WTC11 (cell line): ENCODE measurements at regions not wholly inside any gene's neighbourhood (a gene's known extent, or its start where the extent isn't known, plus 50 kb on each side); places are given as distances from the start of the nearest gene placed in this dataset.

Source experiments
- ATAC-seq: fragments of 200-7000 bp; cut with Tn5 transposase; 2 replicates; pipeline ENCODE4 v1.10.0; 2021; ENCODE audit warnings: mild to moderate bottlenecking, moderate library complexity
- CTCF ChIA-PET: fragments of 300-600 bp; sonication (Branson Sonifier 250); formaldehyde crosslinking; loops from one replicate; lab custom pipeline; 2021; ENCODE audit warnings: antibody characterized with exemption; lab: Charles Lee
- POLR2A ChIA-PET: fragments of 350-600 bp; sonication (Branson Sonifier 250); formaldehyde crosslinking; loops from one replicate; lab custom pipeline; 2021; ENCODE audit warnings: antibody characterized with exemption; lab: Charles Lee
- DNase-seq: peaks from one replicate; pipeline ENCODE4 v3.0.0; 2021; ENCODE audit warnings: low spot score
- H3K27ac Mint-ChIP-seq: 2 replicates; pipeline ENCODE4 v1.8.0; 2021; ENCODE audit warnings: mixed read lengths
- H3K27me3 Mint-ChIP-seq: 2 replicates; pipeline ENCODE4 v1.8.0; 2021; ENCODE audit warnings: low read depth, mild to moderate bottlenecking, moderate library complexity, mixed read lengths
- H3K36me3 Mint-ChIP-seq: 2 replicates; pipeline ENCODE4 v1.8.0; 2021; ENCODE audit warnings: mixed read lengths
- H3K4me1 Mint-ChIP-seq: 2 replicates; pipeline ENCODE4 v1.8.0; 2022; ENCODE audit warnings: mixed read lengths
- H3K4me3 Mint-ChIP-seq: 2 replicates; pipeline ENCODE4 v1.8.0; 2021; ENCODE audit warnings: mild to moderate bottlenecking, moderate library complexity, mixed read lengths
- H3K9me3 Mint-ChIP-seq: 2 replicates; pipeline ENCODE4 v1.8.0; 2021; ENCODE audit warnings: mixed read lengths
- CREB1 ChIP-seq: sonication (generic); formaldehyde crosslinking; IDR thresholded peaks from 2 replicates; pipeline ENCODE4 v1.8.0; 2023; ENCODE audit warnings: mild to moderate bottlenecking, missing genetic modification reagents
- ETV6 ChIP-seq: sonication (generic); formaldehyde crosslinking; IDR thresholded peaks from 2 replicates; pipeline ENCODE4 v1.8.1; 2022; ENCODE audit warnings: mild to moderate bottlenecking, missing genetic modification reagents
- FOXP1 ChIP-seq: sonication (generic); formaldehyde crosslinking; IDR thresholded peaks from 2 replicates; pipeline ENCODE4 v1.8.0; 2022; ENCODE audit warnings: missing genetic modification reagents, mild to moderate bottlenecking, moderate library complexity, borderline replicate concordance
- GABPB1 ChIP-seq: sonication (generic); formaldehyde crosslinking; IDR thresholded peaks from 2 replicates; pipeline ENCODE4 v1.8.1; 2023; ENCODE audit warnings: mild to moderate bottlenecking, missing genetic modification reagents
- GTF2I ChIP-seq: fragments of 250-450 bp; sonication (Bioruptor Pico); conservative IDR thresholded peaks from 2 replicates; pipeline ENCODE4 v1.4.0; 2021; ENCODE audit warnings: mild to moderate bottlenecking
- IRF2 ChIP-seq: sonication (generic); formaldehyde crosslinking; IDR thresholded peaks from 2 replicates; pipeline ENCODE4 v1.8.0; 2022; ENCODE audit warnings: low read depth, missing genetic modification reagents, borderline replicate concordance
- NFATC4 ChIP-seq: fragments of 250-450 bp; sonication (Bioruptor Pico); IDR thresholded peaks from 2 replicates; pipeline ENCODE4 v1.9.0; 2021; ENCODE audit warnings: mild to moderate bottlenecking
- NFYB ChIP-seq: sonication (generic); formaldehyde crosslinking; conservative IDR thresholded peaks from 2 replicates; pipeline ENCODE4 v1.8.0; 2022; ENCODE audit warnings: low read depth, missing genetic modification reagents
- NR2C2 ChIP-seq: sonication (generic); formaldehyde crosslinking; IDR thresholded peaks from 2 replicates; pipeline ENCODE4 v1.8.0; 2022; ENCODE audit warnings: mild to moderate bottlenecking, missing genetic modification reagents
- PRRX2 ChIP-seq: fragments of 250-450 bp; sonication (Bioruptor Pico); IDR thresholded peaks from 2 replicates; pipeline ENCODE4 v1.8.0; 2021; ENCODE audit warnings: mild to moderate bottlenecking
- RORB ChIP-seq: fragments of 250-450 bp; sonication (Bioruptor Pico); IDR thresholded peaks from 2 replicates; pipeline ENCODE4 v1.9.0; 2021; ENCODE audit warnings: mild to moderate bottlenecking
- SMAD3 ChIP-seq: sonication (generic); formaldehyde crosslinking; IDR thresholded peaks from 2 replicates; pipeline ENCODE4 v1.8.0; 2022; ENCODE audit warnings: missing genetic modification reagents, mild to moderate bottlenecking, borderline replicate concordance
- SMAD4 ChIP-seq: sonication (generic); formaldehyde crosslinking; IDR thresholded peaks from 2 replicates; pipeline ENCODE4 v1.8.0; 2022; ENCODE audit warnings: mild to moderate bottlenecking, missing genetic modification reagents
- SOX15 ChIP-seq: fragments of 250-450 bp; sonication (Bioruptor Pico); IDR thresholded peaks from 2 replicates; pipeline ENCODE4 v1.9.0; 2021; ENCODE audit warnings: mild to moderate bottlenecking
- TEAD4 ChIP-seq: sonication (generic); formaldehyde crosslinking; IDR thresholded peaks from 2 replicates; pipeline ENCODE4 v1.8.0; 2022; ENCODE audit warnings: mild to moderate bottlenecking, missing genetic modification reagents
- TP53 ChIP-seq: sonication (generic); formaldehyde crosslinking; IDR thresholded peaks from 2 replicates; pipeline ENCODE4 v1.8.1; 2023; ENCODE audit warnings: mild to moderate bottlenecking, missing genetic modification reagents
- ZNF219 ChIP-seq: sonication (generic); formaldehyde crosslinking; IDR thresholded peaks from 2 replicates; pipeline ENCODE4 v1.8.0; 2023; ENCODE audit warnings: missing genetic modification reagents, mild to moderate bottlenecking, borderline replicate concordance
- ZNF232 ChIP-seq: sonication (generic); formaldehyde crosslinking; IDR thresholded peaks from 2 replicates; pipeline ENCODE4 v1.8.0; 2022; ENCODE audit warnings: mild to moderate bottlenecking, missing genetic modification reagents
- ZNF416 ChIP-seq: fragments of 250-450 bp; sonication (Bioruptor Pico); IDR thresholded peaks from 2 replicates; pipeline ENCODE4 v1.9.0; 2021; ENCODE audit warnings: mild to moderate bottlenecking, inconsistent platforms
- ZNF423 ChIP-seq: fragments of 250-450 bp; sonication (Bioruptor Pico); IDR thresholded peaks from 2 replicates; pipeline ENCODE4 v2.1.2; 2022; ENCODE audit warnings: mild to moderate bottlenecking, moderate library complexity
- TF ChIP-seq, protein P1 (sequence below): fragments of 250-450 bp; sonication (Bioruptor Pico); IDR thresholded peaks from 2 replicates; pipeline ENCODE4 v1.9.0; 2021; ENCODE audit warnings: mild to moderate bottlenecking, borderline replicate concordance
- TF ChIP-seq, protein P2 (sequence below): sonication (generic); formaldehyde crosslinking; IDR thresholded peaks from 2 replicates; pipeline ENCODE4 v1.8.0; 2022; ENCODE audit warnings: mild to moderate bottlenecking, missing genetic modification reagents
- TF ChIP-seq, protein P3 (sequence below): fragments of 250-450 bp; sonication (Bioruptor Pico); IDR thresholded peaks from 2 replicates; pipeline ENCODE4 v1.9.0; 2021; ENCODE audit warnings: mild to moderate bottlenecking
- TF ChIP-seq, protein P4 (sequence below): fragments of 250-450 bp; sonication (Bioruptor Pico); IDR thresholded peaks from 2 replicates; pipeline ENCODE4 v2.1.2; 2022; ENCODE audit warnings: mild to moderate bottlenecking, moderate library complexity
- TF ChIP-seq, protein P5 (sequence below): sonication (generic); formaldehyde crosslinking; conservative IDR thresholded peaks from 2 replicates; pipeline ENCODE4 v1.8.1; 2022; ENCODE audit warnings: mild to moderate bottlenecking, missing genetic modification reagents
- TF ChIP-seq, protein P6 (sequence below): sonication (generic); formaldehyde crosslinking; IDR thresholded peaks from 2 replicates; pipeline ENCODE4 v1.8.1; 2023; ENCODE audit warnings: mild to moderate bottlenecking, missing genetic modification reagents
- TF ChIP-seq, protein P7 (sequence below): sonication (generic); formaldehyde crosslinking; IDR thresholded peaks from 2 replicates; pipeline ENCODE4 v1.8.1; 2022; ENCODE audit warnings: low read depth, missing genetic modification reagents, borderline replicate concordance

DNA sequence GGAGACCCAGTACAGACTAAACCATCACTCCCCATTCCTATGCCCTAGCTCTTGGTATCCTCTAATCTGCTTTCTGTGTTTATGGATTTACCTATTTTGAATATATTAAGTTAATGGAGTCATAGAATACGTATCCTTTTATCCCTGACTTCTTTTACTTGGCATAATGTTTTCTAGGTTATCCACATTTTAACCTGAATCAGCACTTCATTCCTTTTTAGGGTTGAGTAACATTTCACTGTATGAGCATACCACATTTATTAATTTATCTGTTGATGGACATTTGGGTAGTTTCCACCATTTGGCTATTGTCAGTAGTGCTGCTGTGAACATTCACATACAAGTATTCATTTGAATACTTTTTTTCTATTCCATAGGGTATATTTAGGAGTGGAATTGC is 157.3 kb upstream of the CTNNA2 start (continued):
- TF ChIP-seq SMAD4 (CRISPR knock-in tag) (no peak), SMAD3 (CRISPR knock-in tag) (no peak), PRRX2 (CRISPR knock-in tag) (no peak), NFATC4 (CRISPR knock-in tag) (no peak), NR2C2 (CRISPR knock-in tag) (no peak)
- TF ChIP-seq, protein P1, sequence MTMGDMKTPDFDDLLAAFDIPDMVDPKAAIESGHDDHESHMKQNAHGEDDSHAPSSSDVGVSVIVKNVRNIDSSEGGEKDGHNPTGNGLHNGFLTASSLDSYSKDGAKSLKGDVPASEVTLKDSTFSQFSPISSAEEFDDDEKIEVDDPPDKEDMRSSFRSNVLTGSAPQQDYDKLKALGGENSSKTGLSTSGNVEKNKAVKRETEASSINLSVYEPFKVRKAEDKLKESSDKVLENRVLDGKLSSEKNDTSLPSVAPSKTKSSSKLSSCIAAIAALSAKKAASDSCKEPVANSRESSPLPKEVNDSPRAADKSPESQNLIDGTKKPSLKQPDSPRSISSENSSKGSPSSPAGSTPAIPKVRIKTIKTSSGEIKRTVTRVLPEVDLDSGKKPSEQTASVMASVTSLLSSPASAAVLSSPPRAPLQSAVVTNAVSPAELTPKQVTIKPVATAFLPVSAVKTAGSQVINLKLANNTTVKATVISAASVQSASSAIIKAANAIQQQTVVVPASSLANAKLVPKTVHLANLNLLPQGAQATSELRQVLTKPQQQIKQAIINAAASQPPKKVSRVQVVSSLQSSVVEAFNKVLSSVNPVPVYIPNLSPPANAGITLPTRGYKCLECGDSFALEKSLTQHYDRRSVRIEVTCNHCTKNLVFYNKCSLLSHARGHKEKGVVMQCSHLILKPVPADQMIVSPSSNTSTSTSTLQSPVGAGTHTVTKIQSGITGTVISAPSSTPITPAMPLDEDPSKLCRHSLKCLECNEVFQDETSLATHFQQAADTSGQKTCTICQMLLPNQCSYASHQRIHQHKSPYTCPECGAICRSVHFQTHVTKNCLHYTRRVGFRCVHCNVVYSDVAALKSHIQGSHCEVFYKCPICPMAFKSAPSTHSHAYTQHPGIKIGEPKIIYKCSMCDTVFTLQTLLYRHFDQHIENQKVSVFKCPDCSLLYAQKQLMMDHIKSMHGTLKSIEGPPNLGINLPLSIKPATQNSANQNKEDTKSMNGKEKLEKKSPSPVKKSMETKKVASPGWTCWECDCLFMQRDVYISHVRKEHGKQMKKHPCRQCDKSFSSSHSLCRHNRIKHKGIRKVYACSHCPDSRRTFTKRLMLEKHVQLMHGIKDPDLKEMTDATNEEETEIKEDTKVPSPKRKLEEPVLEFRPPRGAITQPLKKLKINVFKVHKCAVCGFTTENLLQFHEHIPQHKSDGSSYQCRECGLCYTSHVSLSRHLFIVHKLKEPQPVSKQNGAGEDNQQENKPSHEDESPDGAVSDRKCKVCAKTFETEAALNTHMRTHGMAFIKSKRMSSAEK, result no peak
- TF ChIP-seq, protein P2, sequence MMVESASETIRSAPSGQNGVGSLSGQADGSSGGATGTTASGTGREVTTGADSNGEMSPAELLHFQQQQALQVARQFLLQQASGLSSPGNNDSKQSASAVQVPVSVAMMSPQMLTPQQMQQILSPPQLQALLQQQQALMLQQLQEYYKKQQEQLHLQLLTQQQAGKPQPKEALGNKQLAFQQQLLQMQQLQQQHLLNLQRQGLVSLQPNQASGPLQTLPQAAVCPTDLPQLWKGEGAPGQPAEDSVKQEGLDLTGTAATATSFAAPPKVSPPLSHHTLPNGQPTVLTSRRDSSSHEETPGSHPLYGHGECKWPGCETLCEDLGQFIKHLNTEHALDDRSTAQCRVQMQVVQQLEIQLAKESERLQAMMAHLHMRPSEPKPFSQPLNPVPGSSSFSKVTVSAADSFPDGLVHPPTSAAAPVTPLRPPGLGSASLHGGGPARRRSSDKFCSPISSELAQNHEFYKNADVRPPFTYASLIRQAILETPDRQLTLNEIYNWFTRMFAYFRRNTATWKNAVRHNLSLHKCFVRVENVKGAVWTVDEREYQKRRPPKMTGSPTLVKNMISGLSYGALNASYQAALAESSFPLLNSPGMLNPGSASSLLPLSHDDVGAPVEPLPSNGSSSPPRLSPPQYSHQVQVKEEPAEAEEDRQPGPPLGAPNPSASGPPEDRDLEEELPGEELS (CRISPR knock-in tag), result no peak
- TF ChIP-seq, protein P3, sequence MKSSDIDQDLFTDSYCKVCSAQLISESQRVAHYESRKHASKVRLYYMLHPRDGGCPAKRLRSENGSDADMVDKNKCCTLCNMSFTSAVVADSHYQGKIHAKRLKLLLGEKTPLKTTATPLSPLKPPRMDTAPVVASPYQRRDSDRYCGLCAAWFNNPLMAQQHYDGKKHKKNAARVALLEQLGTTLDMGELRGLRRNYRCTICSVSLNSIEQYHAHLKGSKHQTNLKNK (CRISPR knock-in tag), result no peak

DNA sequence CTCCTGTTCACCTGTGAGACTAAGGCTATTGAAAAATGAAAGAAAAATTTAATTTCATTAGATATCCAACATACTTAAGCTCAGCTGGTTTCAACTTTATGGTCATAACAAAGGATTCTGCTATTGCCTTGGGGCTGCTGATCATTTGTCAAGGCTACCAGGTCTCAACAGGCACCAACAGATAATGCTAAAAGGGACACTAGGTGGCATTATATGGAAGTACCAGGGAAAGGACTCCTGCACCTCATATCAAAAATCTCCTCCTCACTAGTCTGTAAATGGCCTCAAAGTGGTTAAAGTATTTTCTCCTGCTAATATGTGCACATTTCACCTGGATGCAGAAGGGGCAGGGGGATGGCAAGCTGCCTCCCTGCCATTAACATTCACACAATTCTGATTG is 167.9 kb upstream of the REG3A start:
- ChIA-PET CTCF (no interaction called here), POLR2A (interaction anchor here (0.6 kb wide), 1 partner anchor 140 kb away, joined by 7 read pairs; no protein-coding TSS in a partner anchor)
- ATAC-seq (no peak), DNase-seq (no peak)
- Mint-ChIP-seq H3K27ac (no peak overlapping the region), H3K4me3 (no peak overlapping the region), H3K36me3 (no peaks in the 10 kb centered on the region), H3K4me1 (0 out of 2 replicates have a peak, but pooled peaks cover 7% of the 10 kb centered on the region), H3K9me3 (no peaks in the 10 kb centered on the region), H3K27me3 (no peaks in the 10 kb centered on the region; the same call in 1 of the 2 replicates)
- TF ChIP-seq ZNF219 (CRISPR knock-in tag) (no peak), GTF2I (CRISPR knock-in tag) (no peak), TEAD4 (CRISPR knock-in tag) (no peak), SOX15 (CRISPR knock-in tag) (no peak), NFYB (CRISPR knock-in tag) (no peak), FOXP1 (CRISPR knock-in tag) (no peak), CREB1 (CRISPR knock-in tag) (no peak), ETV6 (CRISPR knock-in tag) (no peak), ZNF423 (CRISPR knock-in tag) (no peak), TP53 (no peak), RORB (CRISPR knock-in tag) (no peak), ZNF232 (CRISPR knock-in tag) (no peak), IRF2 (CRISPR knock-in tag) (no peak), GABPB1 (CRISPR knock-in tag) (no peak), ZNF416 (CRISPR knock-in tag) (no peak)
- TF ChIP-seq, protein P4, sequence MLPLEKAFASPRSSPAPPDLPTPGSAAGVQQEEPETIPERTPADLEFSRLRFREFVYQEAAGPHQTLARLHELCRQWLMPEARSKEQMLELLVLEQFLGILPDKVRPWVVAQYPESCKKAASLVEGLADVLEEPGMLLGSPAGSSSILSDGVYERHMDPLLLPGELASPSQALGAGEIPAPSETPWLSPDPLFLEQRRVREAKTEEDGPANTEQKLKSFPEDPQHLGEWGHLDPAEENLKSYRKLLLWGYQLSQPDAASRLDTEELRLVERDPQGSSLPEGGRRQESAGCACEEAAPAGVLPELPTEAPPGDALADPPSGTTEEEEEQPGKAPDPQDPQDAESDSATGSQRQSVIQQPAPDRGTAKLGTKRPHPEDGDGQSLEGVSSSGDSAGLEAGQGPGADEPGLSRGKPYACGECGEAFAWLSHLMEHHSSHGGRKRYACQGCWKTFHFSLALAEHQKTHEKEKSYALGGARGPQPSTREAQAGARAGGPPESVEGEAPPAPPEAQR (CRISPR knock-in tag), result no peak
- TF ChIP-seq, protein P5, sequence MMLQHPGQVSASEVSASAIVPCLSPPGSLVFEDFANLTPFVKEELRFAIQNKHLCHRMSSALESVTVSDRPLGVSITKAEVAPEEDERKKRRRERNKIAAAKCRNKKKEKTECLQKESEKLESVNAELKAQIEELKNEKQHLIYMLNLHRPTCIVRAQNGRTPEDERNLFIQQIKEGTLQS (CRISPR knock-in tag), result no peak
- TF ChIP-seq, protein P6, sequence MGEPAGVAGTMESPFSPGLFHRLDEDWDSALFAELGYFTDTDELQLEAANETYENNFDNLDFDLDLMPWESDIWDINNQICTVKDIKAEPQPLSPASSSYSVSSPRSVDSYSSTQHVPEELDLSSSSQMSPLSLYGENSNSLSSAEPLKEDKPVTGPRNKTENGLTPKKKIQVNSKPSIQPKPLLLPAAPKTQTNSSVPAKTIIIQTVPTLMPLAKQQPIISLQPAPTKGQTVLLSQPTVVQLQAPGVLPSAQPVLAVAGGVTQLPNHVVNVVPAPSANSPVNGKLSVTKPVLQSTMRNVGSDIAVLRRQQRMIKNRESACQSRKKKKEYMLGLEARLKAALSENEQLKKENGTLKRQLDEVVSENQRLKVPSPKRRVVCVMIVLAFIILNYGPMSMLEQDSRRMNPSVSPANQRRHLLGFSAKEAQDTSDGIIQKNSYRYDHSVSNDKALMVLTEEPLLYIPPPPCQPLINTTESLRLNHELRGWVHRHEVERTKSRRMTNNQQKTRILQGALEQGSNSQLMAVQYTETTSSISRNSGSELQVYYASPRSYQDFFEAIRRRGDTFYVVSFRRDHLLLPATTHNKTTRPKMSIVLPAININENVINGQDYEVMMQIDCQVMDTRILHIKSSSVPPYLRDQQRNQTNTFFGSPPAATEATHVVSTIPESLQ (CRISPR knock-in tag), result no peak
- TF ChIP-seq, protein P3 (CRISPR knock-in tag), result no peak
- TF ChIP-seq, protein P7, sequence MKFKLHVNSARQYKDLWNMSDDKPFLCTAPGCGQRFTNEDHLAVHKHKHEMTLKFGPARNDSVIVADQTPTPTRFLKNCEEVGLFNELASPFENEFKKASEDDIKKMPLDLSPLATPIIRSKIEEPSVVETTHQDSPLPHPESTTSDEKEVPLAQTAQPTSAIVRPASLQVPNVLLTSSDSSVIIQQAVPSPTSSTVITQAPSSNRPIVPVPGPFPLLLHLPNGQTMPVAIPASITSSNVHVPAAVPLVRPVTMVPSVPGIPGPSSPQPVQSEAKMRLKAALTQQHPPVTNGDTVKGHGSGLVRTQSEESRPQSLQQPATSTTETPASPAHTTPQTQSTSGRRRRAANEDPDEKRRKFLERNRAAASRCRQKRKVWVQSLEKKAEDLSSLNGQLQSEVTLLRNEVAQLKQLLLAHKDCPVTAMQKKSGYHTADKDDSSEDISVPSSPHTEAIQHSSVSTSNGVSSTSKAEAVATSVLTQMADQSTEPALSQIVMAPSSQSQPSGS, result no peak
